CD4-positive, alpha-beta T cell treated with Interleukin-15 for 1 hour (primary cell): ENCODE measurements at regions not wholly inside any gene's neighbourhood (a gene's known extent, or its start where the extent isn't known, plus 50 kb on each side); places are given as distances from the start of the nearest gene placed in this dataset.

Source experiments
- DNase-seq: peaks from one replicate; pipeline ENCODE4 v3.0.0-alpha.2; 2020

GRCh38 chr1:116299248-116299647 lies 73.8 kb upstream of the ATP1A1 start:
- DNase-seq: no peak

GRCh38 chr1:116302281-116302680 lies 70.8 kb upstream of the ATP1A1 start:
- no peak for DNase-seq

GRCh38 chr1:116306102-116306501 lies 66.9 kb upstream of the ATP1A1 start:
- DNase-seq: no peak

- no peak for DNase-seq
These were observed 66.1 kb upstream of the ATP1A1 start for GRCh38 chr1:116306840-116307442.

- no peak for DNase-seq
These were observed 64.8 kb upstream of the ATP1A1 start for GRCh38 chr1:116308276-116308675.

- no peak for DNase-seq
These were observed 63.8 kb upstream of the ATP1A1 start for GRCh38 chr1:116309090-116309870.

GRCh38 chr1:116310180-116310579 lies 62.9 kb upstream of the ATP1A1 start:
- DNase-seq: no peak

GRCh38 chr1:116311193-116311592 lies 61.9 kb upstream of the ATP1A1 start:
- no peak for DNase-seq

GRCh38 chr1:116311756-116312680 lies 61.0 kb upstream of the ATP1A1 start:
- no peak for DNase-seq

GRCh38 chr1:116312681-116313069 lies 60.4 kb upstream of the ATP1A1 start:
- no peak for DNase-seq

- no peak for DNase-seq
These were observed 59.3 kb upstream of the ATP1A1 start for GRCh38 chr1:116313776-116314175.

- no peak for DNase-seq
These were observed 58.6 kb upstream of the ATP1A1 start for GRCh38 chr1:116314305-116314919.

GRCh38 chr1:116316373-116316772 lies 56.7 kb upstream of the ATP1A1 start:
- no peak for DNase-seq

- no peak for DNase-seq
These were observed 54.1 kb upstream of the ATP1A1 start for GRCh38 chr1:116318897-116319296.

GRCh38 chr1:116320874-116321273 lies 52.2 kb upstream of the ATP1A1 start:
- DNase-seq: no peak

- DNase-seq: no peak
These were observed 51.3 kb upstream of the ATP1A1 start for GRCh38 chr1:116321766-116322175.

GRCh38 chr1:116322752-116323405 lies 50.2 kb upstream of the ATP1A1 start:
- no peak for DNase-seq
